DND-41 (cell line): ENCODE measurements at regions not wholly inside any gene's neighbourhood (a gene's known extent, or its start where the extent isn't known, plus 50 kb on each side); places are given as distances from the start of the nearest gene placed in this dataset.

ENCODE experiments used
- EZH2 ChIP-seq: IDR thresholded peaks from 3 replicates; pipeline ENCODE4 v1.6.1; 2012; ENCODE audit warnings: borderline replicate concordance, low read depth, mild to moderate bottlenecking, moderate library complexity, low read length, inconsistent platforms; ENCODE audit not compliant: severe bottlenecking
- TF ChIP-seq, protein P1 (sequence below): IDR thresholded peaks from 2 replicates; pipeline ENCODE4 v1.5.1; 2012; ENCODE audit warnings: borderline replicate concordance, low read length, moderate library complexity, mild to moderate bottlenecking; ENCODE audit not compliant: poor library complexity, severe bottlenecking; ENCODE audit errors: extremely low read depth

DNA sequence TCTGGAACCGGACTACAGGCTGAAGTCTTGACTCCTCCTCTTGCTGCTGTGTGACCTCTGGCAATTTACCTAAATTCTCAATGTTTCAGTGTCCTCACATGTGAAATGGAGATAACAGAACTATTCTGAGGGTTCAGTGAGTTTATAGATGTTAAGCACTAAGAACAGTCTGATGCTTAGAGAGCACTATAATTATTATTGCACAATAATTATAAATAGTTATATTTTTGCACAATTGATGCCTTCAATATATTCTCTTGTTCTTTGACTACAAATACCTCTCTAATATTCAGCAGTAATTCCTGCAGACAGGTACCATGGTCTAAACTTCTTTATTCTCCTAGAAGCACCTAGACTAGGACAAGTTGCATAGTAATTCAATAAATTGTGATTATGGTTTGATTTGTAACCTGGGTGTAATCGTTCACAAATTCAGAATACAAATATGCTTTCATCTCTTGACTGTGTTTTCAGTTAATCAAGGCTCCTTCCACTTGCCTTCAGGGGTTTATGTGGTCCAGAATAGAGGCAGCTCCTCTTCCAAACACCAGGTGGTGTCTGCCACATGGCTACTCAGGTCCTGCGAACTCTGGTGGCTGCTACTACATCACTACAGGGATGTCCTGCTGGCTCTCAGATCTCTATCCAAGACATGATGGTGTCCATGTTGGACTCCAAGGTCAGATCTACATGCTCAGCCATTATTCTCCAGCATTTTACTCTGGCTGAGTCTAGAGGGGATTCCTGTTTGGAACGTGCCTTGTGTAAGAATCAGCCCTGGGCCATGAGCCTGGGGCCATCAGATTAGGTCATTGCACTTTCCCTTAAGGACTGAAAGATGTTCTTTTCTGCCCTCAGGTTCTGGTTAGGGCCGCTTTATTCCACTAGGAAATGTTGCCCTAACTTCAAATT is 103.4 kb downstream of the QRFPR start:
- TF ChIP-seq, protein P1, sequence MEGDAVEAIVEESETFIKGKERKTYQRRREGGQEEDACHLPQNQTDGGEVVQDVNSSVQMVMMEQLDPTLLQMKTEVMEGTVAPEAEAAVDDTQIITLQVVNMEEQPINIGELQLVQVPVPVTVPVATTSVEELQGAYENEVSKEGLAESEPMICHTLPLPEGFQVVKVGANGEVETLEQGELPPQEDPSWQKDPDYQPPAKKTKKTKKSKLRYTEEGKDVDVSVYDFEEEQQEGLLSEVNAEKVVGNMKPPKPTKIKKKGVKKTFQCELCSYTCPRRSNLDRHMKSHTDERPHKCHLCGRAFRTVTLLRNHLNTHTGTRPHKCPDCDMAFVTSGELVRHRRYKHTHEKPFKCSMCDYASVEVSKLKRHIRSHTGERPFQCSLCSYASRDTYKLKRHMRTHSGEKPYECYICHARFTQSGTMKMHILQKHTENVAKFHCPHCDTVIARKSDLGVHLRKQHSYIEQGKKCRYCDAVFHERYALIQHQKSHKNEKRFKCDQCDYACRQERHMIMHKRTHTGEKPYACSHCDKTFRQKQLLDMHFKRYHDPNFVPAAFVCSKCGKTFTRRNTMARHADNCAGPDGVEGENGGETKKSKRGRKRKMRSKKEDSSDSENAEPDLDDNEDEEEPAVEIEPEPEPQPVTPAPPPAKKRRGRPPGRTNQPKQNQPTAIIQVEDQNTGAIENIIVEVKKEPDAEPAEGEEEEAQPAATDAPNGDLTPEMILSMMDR, result peak; percentile 29
- TF ChIP-seq EZH2, result no peak
